ENCODE measurements at regions not wholly inside any gene's neighbourhood (a gene's known extent, or its start where the extent isn't known, plus 50 kb on each side); places are given as distances from the start of the nearest gene placed in this dataset.
"Not testable (repeated sequence)": the region's sequence is repeated elsewhere in the genome, so short reads cannot be mapped to it uniquely, and the experiment has no call there.

DNA sequence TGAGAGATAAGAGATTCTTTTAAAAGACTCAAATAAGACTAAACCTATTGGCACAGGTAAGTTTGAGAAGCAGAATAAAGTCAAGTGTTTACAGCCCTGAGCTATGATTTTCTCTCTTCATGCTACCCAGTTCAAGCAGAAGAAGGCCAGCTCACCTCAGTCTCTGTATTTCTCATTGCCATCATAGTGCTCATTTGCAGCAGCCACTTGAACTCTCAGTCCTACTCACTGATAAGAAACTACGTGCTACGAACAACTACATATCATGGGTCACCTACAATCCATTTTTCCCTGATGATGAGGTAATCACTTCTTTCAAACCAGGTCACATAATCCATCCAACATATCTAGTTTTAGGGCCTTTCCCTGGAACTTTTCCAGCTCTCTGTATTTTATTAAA, 617.5 kb downstream of the JRKL start:
- Histone ChIP-seq H4K20me1 (ENCODE audit: insufficient read depth) (no peaks in the 10 kb centered on the region), H3K27me3 (ENCODE audit: insufficient read depth, low read depth) (no peaks in the 10 kb centered on the region), H3K4me3 (no peak overlapping the region), H3K4me1 (replicated peaks; ENCODE audit: insufficient read depth) (no peaks in the 10 kb centered on the region), H3K9me3 (ENCODE audit: insufficient read depth, low read depth) (no peaks in the 10 kb centered on the region), H3K36me3 (ENCODE audit: low read depth) (no peaks in the 10 kb centered on the region), H3F3A (ENCODE audit: insufficient read depth, low read depth) (no peaks in the 10 kb centered on the region), H3K4me2 (no peak overlapping the region), H3K27ac (no peak overlapping the region), H3K79me2 (ENCODE audit: low read depth) (no peaks in the 10 kb centered on the region), H2AFZ (no peak overlapping the region), H3K9me2 (ENCODE audit: insufficient read depth) (no peaks in the 10 kb centered on the region)
- BruUV-seq (replicated peaks): no TSS peak
- intact Hi-C loops (cut with micrococcal nuclease; ENCODE audit: unreplicated experiment): no loop called here
- no peak for DNase-seq
- ChIA-PET CTCF (no interaction called here), POLR2A (ENCODE audit: unreplicated experiment) (no interaction called here)
- TF ChIP-seq, protein P1, sequence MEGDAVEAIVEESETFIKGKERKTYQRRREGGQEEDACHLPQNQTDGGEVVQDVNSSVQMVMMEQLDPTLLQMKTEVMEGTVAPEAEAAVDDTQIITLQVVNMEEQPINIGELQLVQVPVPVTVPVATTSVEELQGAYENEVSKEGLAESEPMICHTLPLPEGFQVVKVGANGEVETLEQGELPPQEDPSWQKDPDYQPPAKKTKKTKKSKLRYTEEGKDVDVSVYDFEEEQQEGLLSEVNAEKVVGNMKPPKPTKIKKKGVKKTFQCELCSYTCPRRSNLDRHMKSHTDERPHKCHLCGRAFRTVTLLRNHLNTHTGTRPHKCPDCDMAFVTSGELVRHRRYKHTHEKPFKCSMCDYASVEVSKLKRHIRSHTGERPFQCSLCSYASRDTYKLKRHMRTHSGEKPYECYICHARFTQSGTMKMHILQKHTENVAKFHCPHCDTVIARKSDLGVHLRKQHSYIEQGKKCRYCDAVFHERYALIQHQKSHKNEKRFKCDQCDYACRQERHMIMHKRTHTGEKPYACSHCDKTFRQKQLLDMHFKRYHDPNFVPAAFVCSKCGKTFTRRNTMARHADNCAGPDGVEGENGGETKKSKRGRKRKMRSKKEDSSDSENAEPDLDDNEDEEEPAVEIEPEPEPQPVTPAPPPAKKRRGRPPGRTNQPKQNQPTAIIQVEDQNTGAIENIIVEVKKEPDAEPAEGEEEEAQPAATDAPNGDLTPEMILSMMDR (conservative IDR thresholded peaks at IDR 0.05): no peak
- TF ChIP-seq EZH2 (IDR thresholded peaks at IDR 0.05; ENCODE audit: low read depth): no peak

DNA sequence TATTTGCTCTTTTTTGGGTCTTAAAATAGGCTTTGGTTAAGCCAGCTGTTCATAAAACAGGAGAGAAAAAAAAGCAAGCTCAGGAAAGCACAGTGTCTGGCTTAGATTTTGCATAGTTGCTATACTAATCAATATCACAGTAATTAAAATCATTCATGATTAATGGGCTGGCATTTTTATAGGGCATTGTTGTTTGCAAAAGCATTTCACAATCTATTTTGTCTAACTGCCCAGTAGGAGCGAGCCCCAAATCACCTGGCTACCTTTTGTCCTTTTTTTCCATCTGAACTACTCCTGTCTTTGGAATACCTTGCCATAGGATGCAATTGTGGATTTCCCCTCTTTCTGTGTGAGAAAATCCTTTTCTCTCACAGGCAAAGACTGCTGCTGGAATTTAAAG, 619.8 kb downstream of the JRKL start:
- BruUV-seq (replicated peaks): no TSS peak
- POLR2A ChIA-PET (ENCODE audit: unreplicated experiment): no interaction called here

DNA sequence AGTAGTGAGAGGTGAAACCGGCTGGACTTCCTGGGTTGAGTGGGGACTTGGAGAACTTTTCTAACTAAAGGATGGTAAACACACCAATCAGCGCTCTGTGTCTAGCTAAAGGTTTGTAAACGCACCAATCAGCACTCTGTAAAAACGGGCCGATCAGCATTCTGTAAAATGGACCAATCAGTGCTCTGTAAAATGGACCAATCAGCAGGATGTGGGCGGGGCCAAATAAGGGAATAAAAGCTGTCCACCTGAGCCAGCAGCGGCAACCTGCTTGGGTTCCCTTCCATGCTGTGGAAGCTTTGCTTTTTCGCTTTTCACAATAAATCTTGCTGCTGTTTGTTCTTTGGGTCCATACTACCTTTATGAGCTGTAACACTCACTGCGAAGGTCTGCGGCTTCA, 621.2 kb downstream of the JRKL start:
- POLR2A ChIA-PET (ENCODE audit: unreplicated experiment); H3K79me2 ChIP-seq (ENCODE audit: low read depth); H2AFZ ChIP-seq; H3K4me2 ChIP-seq; H3K4me3 ChIP-seq; H3F3A ChIP-seq (ENCODE audit: insufficient read depth, low read depth); H3K27me3 ChIP-seq (ENCODE audit: insufficient read depth, low read depth); H3K27ac ChIP-seq; BruUV-seq (replicated peaks); H3K9me3 ChIP-seq (ENCODE audit: insufficient read depth, low read depth); intact Hi-C loops (cut with micrococcal nuclease; ENCODE audit: unreplicated experiment); H3K4me1 ChIP-seq (replicated peaks; ENCODE audit: insufficient read depth); H3K9me2 ChIP-seq (ENCODE audit: insufficient read depth); H4K20me1 ChIP-seq (ENCODE audit: insufficient read depth); DNase-seq; H3K36me3 ChIP-seq (ENCODE audit: low read depth): not testable (repeated sequence)
- CTCF ChIA-PET: interaction anchor here (0.7 kb wide), 1 partner anchor 547 kb away, joined by 4 read pairs; no protein-coding TSS in a partner anchor

More for the DNA sequence above, 619.8 kb downstream of the JRKL start:
- Histone ChIP-seq H2AFZ (no peak overlapping the region), H3K4me3 (no peak overlapping the region), H3K4me1 (replicated peaks; ENCODE audit: insufficient read depth) (no peaks in the 10 kb centered on the region), H3F3A (ENCODE audit: insufficient read depth, low read depth) (no peaks in the 10 kb centered on the region), H3K27ac (no peak overlapping the region), H3K9me2 (ENCODE audit: insufficient read depth) (no peaks in the 10 kb centered on the region), H3K36me3 (ENCODE audit: low read depth) (no peaks in the 10 kb centered on the region), H3K9me3 (ENCODE audit: insufficient read depth, low read depth) (no peaks in the 10 kb centered on the region), H3K27me3 (ENCODE audit: insufficient read depth, low read depth) (no peaks in the 10 kb centered on the region), H4K20me1 (ENCODE audit: insufficient read depth) (no peaks in the 10 kb centered on the region), H3K4me2 (no peak overlapping the region), H3K79me2 (ENCODE audit: low read depth) (no peaks in the 10 kb centered on the region)
- CTCF ChIA-PET: no interaction called here
- intact Hi-C loops (cut with micrococcal nuclease; ENCODE audit: unreplicated experiment): no loop called here
- no peak for DNase-seq
- TF ChIP-seq, protein P1 (conservative IDR thresholded peaks at IDR 0.05): no peak
- no peak for TF ChIP-seq EZH2 (IDR thresholded peaks at IDR 0.05; ENCODE audit: low read depth)

DNA sequence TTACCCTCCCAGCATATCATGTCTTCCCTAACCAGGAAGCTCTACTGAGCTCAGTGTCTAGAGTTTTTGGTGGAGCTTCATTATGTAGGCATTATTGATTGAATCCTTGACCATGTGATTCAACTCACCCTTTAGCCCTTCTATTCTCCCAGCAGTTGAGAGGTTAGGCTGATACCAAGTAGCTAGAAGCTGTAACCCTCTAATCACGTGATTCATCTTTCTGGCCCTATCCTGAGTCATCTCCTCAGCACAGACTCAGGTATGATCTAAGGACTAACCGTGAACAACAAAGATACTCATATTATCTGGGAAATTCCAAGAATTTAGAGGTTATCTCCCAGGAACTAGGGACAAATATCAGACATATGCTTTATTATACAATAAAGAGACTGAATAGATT, 625.5 kb downstream of the JRKL start:
- intact Hi-C loops (cut with micrococcal nuclease; ENCODE audit: unreplicated experiment): no loop called here
- Histone ChIP-seq H3K4me2 (no peak overlapping the region), H3K36me3 (ENCODE audit: low read depth) (no peaks in the 10 kb centered on the region), H3K79me2 (ENCODE audit: low read depth) (no peaks in the 10 kb centered on the region), H4K20me1 (ENCODE audit: insufficient read depth) (no peaks in the 10 kb centered on the region), H3K27ac (no peak overlapping the region), H3K4me1 (replicated peaks; ENCODE audit: insufficient read depth) (no peaks in the 10 kb centered on the region), H3K9me3 (ENCODE audit: insufficient read depth, low read depth) (no peaks in the 10 kb centered on the region), H3K4me3 (no peak overlapping the region), H3F3A (ENCODE audit: insufficient read depth, low read depth) (no peaks in the 10 kb centered on the region), H3K27me3 (ENCODE audit: insufficient read depth, low read depth) (no peaks in the 10 kb centered on the region), H3K9me2 (ENCODE audit: insufficient read depth) (no peaks in the 10 kb centered on the region), H2AFZ (no peak overlapping the region)
- TF ChIP-seq, protein P1 (conservative IDR thresholded peaks at IDR 0.05): no peak
- TF ChIP-seq EZH2 (IDR thresholded peaks at IDR 0.05; ENCODE audit: low read depth): no peak
- ChIA-PET CTCF (no interaction called here), POLR2A (ENCODE audit: unreplicated experiment) (no interaction called here)
- no peak for DNase-seq
- BruUV-seq (replicated peaks): no TSS peak

All from PC-9 (cell line).